GM12878 (cell line): ENCODE measurements at regions not wholly inside any gene's neighbourhood (a gene's known extent, or its start where the extent isn't known, plus 50 kb on each side); places are given as distances from the start of the nearest gene placed in this dataset.

Source experiments
- CTCF ChIP-seq, 3 experiments: IDR thresholded peaks in 2 of 3; conservative IDR thresholded peaks in 1 of 3; 2 replicates each; pipeline ENCODE4 v1.5.1; 2011; ENCODE audit warnings: low read depth in 3 of 3, low read length in 3 of 3, mild to moderate bottlenecking in 3 of 3, control low read depth in 2 of 3, moderate library complexity in 2 of 3, inconsistent platforms in 1 of 3, mixed read lengths in 1 of 3; ENCODE audit not compliant: control insufficient read depth in 2 of 3, insufficient read depth in 1 of 3; ENCODE audit errors: extremely low read depth in 1 of 3
- EP300 ChIP-seq, 2 experiments: fragments of 150-350 bp in 1 of 2; IDR thresholded peaks; 2 replicates each; pipeline ENCODE4 v1.6.1; 2011 to 2012; ENCODE audit warnings: low read depth in 2 of 2, low read length in 2 of 2, borderline replicate concordance in 1 of 2, improper control_type of control experiment in 1 of 2, inconsistent platforms in 1 of 2; ENCODE audit not compliant: control insufficient read depth in 1 of 2
- PBX3 ChIP-seq: IDR thresholded peaks from 2 replicates; pipeline ENCODE4 v1.6.1; 2011; ENCODE audit warnings: mild to moderate bottlenecking, low read depth, low read length, moderate library complexity; ENCODE audit not compliant: insufficient replicate concordance
- REST ChIP-seq: IDR thresholded peaks from 2 replicates; pipeline ENCODE4 v1.6.1; 2012; ENCODE audit warnings: mild to moderate bottlenecking, low read depth, low read length
- SREBF1 ChIP-seq: IDR thresholded peaks from 2 replicates; pipeline ENCODE4 v1.6.1; 2012; ENCODE audit warnings: mild to moderate bottlenecking, low read length
- WRNIP1 ChIP-seq: IDR thresholded peaks from 2 replicates; pipeline ENCODE4 v1.6.1; 2011; ENCODE audit warnings: low read depth, low read length, improper control_type of control experiment, borderline replicate concordance

- no peak for TF ChIP-seq PBX3
- no peak for TF ChIP-seq SREBF1
- peak; percentile 15 to 47; a peak in 1 of 4 replicates for TF ChIP-seq EP300 (IDR thresholded peaks at IDR 0.05; ENCODE audit: borderline replicate concordance in 1 of 2, control insufficient read depth in 1 of 2, low read depth in 2 of 2, low read length in 2 of 2)
- no peak for TF ChIP-seq WRNIP1
- TF ChIP-seq CTCF (IDR thresholded peaks at IDR 0.05 in 2 of 3, conservative IDR thresholded peaks at IDR 0.05 in 1 of 3; ENCODE audit: control insufficient read depth in 2 of 3, extremely low read depth in 1 of 3, insufficient read depth in 1 of 3, low read depth in 3 of 3, low read length in 3 of 3), result no peak
- no peak for TF ChIP-seq REST
These were observed 924.6 kb upstream of the FAT3 start for GRCh38 chr11:91299980-91300379.
